ENCODE measurements at regions not wholly inside any gene's neighbourhood (a gene's known extent, or its start where the extent isn't known, plus 50 kb on each side); places are given as distances from the start of the nearest gene placed in this dataset.

DNA sequence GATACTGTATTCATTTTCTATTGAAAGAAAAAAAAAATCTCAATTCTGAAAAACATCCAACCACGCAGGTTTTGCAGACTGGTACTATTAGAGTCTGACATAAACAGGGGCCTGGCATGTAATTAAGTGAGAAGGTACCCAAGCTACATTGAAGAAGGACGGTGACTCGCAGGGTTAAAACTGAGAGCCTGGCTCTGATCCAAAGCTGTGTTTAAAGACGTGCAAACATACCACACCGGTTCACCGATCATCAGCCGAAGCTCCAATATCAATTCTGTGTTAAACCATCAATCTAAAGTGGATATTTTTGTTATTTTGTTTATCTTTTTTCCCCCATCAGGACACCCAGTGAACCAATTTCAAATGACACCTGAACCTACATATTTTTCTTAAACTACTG, 108.1 kb upstream of the DIO3 start:
- no peak overlapping the region for H3K4me2 ChIP-seq (ENCODE audit: insufficient read depth, low read length)
- FAIRE-seq (no peak), DNase-seq (ENCODE audit: low read depth, low spot score) (no peak)
- no peaks in the 10 kb centered on the region for H3K9me3 ChIP-seq (replicated peaks; ENCODE audit: control insufficient read depth, insufficient read depth, low read length)
- H3K79me2 ChIP-seq (ENCODE audit: control insufficient read depth, insufficient read depth, low read length), result no peaks in the 10 kb centered on the region
- H3K27me3 ChIP-seq (ENCODE audit: control insufficient read depth in 2 of 2, insufficient read depth in 2 of 2, low read length in 2 of 2), result peaks cover 20 to 31% of the 10 kb centered on the region in 2 experiments
- H2AFZ ChIP-seq (ENCODE audit: low read depth, low read length), result no peak overlapping the region
- H3K36me3 ChIP-seq (ENCODE audit: control insufficient read depth in 2 of 2, extremely low read depth in 1 of 2, insufficient read depth in 2 of 2, low read length in 2 of 2), result no peaks in the 10 kb centered on the region
- dilution Hi-C loops (cut with MboI; ENCODE audit: extremely low pct_ligation_motif_present, low sequenced_read_pairs) (no loop called here), intact Hi-C loops (cut with micrococcal nuclease) (no loop called here)
- no peaks in the 10 kb centered on the region for H3K9me1 ChIP-seq (replicated peaks; ENCODE audit: control insufficient read depth, extremely low read depth, insufficient read depth, low read length)
- H3K9ac ChIP-seq (replicated peaks; ENCODE audit: extremely low read depth, insufficient read depth, low read length), result no peak overlapping the region
- TF ChIP-seq EZH2 (IDR thresholded peaks at IDR 0.05; ENCODE audit: borderline replicate concordance, low read depth, low read length, severe bottlenecking) (no peak), GATA2 (IDR thresholded peaks at IDR 0.05; ENCODE audit: insufficient read depth, insufficient read length, low read depth, low read length) (no peak), FOS (IDR thresholded peaks at IDR 0.05; ENCODE audit: borderline replicate concordance, insufficient read depth, low read length) (no peak), MYC (IDR thresholded peaks at IDR 0.05; ENCODE audit: low read depth, low read length) (no peak)
- TF ChIP-seq, protein P1, sequence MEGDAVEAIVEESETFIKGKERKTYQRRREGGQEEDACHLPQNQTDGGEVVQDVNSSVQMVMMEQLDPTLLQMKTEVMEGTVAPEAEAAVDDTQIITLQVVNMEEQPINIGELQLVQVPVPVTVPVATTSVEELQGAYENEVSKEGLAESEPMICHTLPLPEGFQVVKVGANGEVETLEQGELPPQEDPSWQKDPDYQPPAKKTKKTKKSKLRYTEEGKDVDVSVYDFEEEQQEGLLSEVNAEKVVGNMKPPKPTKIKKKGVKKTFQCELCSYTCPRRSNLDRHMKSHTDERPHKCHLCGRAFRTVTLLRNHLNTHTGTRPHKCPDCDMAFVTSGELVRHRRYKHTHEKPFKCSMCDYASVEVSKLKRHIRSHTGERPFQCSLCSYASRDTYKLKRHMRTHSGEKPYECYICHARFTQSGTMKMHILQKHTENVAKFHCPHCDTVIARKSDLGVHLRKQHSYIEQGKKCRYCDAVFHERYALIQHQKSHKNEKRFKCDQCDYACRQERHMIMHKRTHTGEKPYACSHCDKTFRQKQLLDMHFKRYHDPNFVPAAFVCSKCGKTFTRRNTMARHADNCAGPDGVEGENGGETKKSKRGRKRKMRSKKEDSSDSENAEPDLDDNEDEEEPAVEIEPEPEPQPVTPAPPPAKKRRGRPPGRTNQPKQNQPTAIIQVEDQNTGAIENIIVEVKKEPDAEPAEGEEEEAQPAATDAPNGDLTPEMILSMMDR (IDR thresholded peaks at IDR 0.05; ENCODE audit: extremely low read depth in 1 of 2, insufficient read depth in 1 of 2, low read depth in 1 of 2, low read length in 2 of 2), result no peak
- H3K27ac ChIP-seq (ENCODE audit: insufficient read depth, low read depth, low read length), result no peak overlapping the region
- CTCF ChIA-PET, result no interaction called here
- no TSS peak for BruUV-seq (replicated peaks)
- POLR2A ChIA-PET, result no interaction called here
- H3K4me1 ChIP-seq (ENCODE audit: control insufficient read depth, extremely low read depth, insufficient read depth, low read length), result no peaks in the 10 kb centered on the region
- H4K20me1 ChIP-seq (replicated peaks; ENCODE audit: control insufficient read depth, extremely low read depth, insufficient read depth, low read length), result no peaks in the 10 kb centered on the region
- H3K4me3 ChIP-seq (replicated peaks in 1 of 3; ENCODE audit: insufficient read depth in 1 of 3, low read depth in 1 of 3, low read length in 3 of 3), result no peak overlapping the region

DNA sequence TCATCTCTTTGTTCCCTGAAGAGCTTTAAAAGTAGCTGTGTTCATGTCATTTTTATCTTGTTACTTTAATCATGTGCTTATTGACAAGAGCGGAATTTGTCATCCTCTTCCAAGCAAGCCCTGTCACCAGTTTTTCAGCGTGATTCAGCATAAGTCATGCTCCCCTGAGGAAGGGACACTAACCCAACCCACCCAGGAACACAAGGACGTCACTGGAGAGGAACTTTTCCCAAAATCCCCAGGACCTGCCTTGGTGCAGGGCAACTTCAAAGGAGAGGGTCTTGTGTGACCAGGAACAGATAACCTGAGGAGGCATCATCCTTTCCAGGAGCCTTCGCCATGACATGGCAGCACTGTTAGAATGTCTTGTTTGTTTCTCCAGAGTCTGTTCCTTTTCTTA, 107.1 kb upstream of the DIO3 start:
- FAIRE-seq (no peak), DNase-seq (ENCODE audit: low read depth, low spot score) (no peak)
- no peak overlapping the region for H3K4me2 ChIP-seq (ENCODE audit: insufficient read depth, low read length)
- no peaks in the 10 kb centered on the region for H4K20me1 ChIP-seq (replicated peaks; ENCODE audit: control insufficient read depth, extremely low read depth, insufficient read depth, low read length)
- H3K9ac ChIP-seq (replicated peaks; ENCODE audit: extremely low read depth, insufficient read depth, low read length), result no peak overlapping the region
- H3K4me1 ChIP-seq (ENCODE audit: control insufficient read depth, extremely low read depth, insufficient read depth, low read length), result no peaks in the 10 kb centered on the region
- POLR2A ChIA-PET, result no interaction called here
- no peaks in the 10 kb centered on the region for H3K36me3 ChIP-seq (ENCODE audit: control insufficient read depth in 2 of 2, extremely low read depth in 1 of 2, insufficient read depth in 2 of 2, low read length in 2 of 2)
- no TSS peak for BruUV-seq (replicated peaks)
- TF ChIP-seq POLR2AphosphoS5 (IDR thresholded peaks at IDR 0.05; ENCODE audit: insufficient read depth, low read depth, low read length), result no peak
- TF ChIP-seq JUN (IDR thresholded peaks at IDR 0.05; ENCODE audit: borderline replicate concordance, insufficient read depth, insufficient read length, low read depth), result no peak
- TF ChIP-seq, protein P2, sequence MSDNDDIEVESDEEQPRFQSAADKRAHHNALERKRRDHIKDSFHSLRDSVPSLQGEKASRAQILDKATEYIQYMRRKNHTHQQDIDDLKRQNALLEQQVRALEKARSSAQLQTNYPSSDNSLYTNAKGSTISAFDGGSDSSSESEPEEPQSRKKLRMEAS (IDR thresholded peaks at IDR 0.05; ENCODE audit: insufficient read depth, insufficient read length), result no peak
- no peak for TF ChIP-seq MYC (IDR thresholded peaks at IDR 0.05; ENCODE audit: low read depth, low read length)
- no peak for TF ChIP-seq FOS (IDR thresholded peaks at IDR 0.05; ENCODE audit: borderline replicate concordance, insufficient read depth, low read length)
- TF ChIP-seq GATA2 (IDR thresholded peaks at IDR 0.05; ENCODE audit: insufficient read depth, insufficient read length, low read depth, low read length), result no peak
- TF ChIP-seq, protein P1 (IDR thresholded peaks at IDR 0.05; ENCODE audit: extremely low read depth in 1 of 2, insufficient read depth in 1 of 2, low read depth in 1 of 2, low read length in 2 of 2), result no peak
- no peak for TF ChIP-seq POLR2A (IDR thresholded peaks at IDR 0.05; ENCODE audit: low read depth, low read length)
- H2AFZ ChIP-seq (ENCODE audit: low read depth, low read length), result no peak overlapping the region
- no peaks in the 10 kb centered on the region for H3K9me1 ChIP-seq (replicated peaks; ENCODE audit: control insufficient read depth, extremely low read depth, insufficient read depth, low read length)
- intact Hi-C loops (cut with micrococcal nuclease), result no loop called here
- CTCF ChIA-PET, result no interaction called here
- no peaks in the 10 kb centered on the region for H3K79me2 ChIP-seq (ENCODE audit: control insufficient read depth, insufficient read depth, low read length)
- no peaks in the 10 kb centered on the region for H3K9me3 ChIP-seq (replicated peaks; ENCODE audit: control insufficient read depth, insufficient read depth, low read length)
- dilution Hi-C loops (cut with MboI; ENCODE audit: extremely low pct_ligation_motif_present, low sequenced_read_pairs), result no loop called here
- no peak overlapping the region for H3K27ac ChIP-seq (ENCODE audit: insufficient read depth, low read depth, low read length)
- peaks cover 23 to 41% of the 10 kb centered on the region in 2 experiments for H3K27me3 ChIP-seq (ENCODE audit: control insufficient read depth in 2 of 2, insufficient read depth in 2 of 2, low read length in 2 of 2)
- no peak overlapping the region for H3K4me3 ChIP-seq (replicated peaks in 1 of 3; ENCODE audit: insufficient read depth in 1 of 3, low read depth in 1 of 3, low read length in 3 of 3)

All from endothelial cell of umbilical vein (primary cell).